ENCODE measurements at regions not wholly inside any gene's neighbourhood (a gene's known extent, or its start where the extent isn't known, plus 50 kb on each side); places are given as distances from the start of the nearest gene placed in this dataset.

DNA sequence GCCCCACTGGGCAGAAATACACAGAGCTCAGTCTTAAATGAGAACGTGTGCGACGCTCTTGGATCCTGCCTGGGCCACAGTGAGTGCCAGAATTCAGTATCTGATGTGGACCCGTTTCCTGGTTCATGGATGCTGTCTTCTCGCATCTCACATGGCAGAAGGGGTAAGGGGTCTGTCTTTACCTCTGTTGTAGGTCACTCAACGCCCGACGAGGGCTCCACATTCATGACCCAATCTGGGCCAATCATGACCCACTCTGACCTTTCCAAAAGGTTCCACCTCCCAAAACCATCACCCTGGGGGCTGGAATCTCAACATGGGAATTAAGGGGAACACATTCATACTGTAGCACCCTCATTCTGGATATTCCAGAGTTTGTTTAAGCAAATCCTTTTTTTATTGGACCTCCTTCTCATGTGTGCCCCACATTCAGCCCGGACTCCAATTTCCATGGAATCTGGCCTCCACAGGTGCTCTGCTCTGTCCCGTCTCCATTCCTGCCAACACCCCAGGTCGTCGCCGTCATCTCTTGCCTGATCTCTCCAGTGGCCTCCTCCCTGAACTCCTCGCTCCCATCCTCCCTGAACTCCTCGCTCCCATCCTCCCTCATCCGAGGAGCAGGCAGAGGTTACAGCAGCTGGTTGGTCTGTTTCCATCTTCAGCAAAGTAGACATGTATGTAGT lies 78.9 kb upstream of the OTOS start:
- DNase-seq = peak in 1 of 3 donors; percentile 34

DNA sequence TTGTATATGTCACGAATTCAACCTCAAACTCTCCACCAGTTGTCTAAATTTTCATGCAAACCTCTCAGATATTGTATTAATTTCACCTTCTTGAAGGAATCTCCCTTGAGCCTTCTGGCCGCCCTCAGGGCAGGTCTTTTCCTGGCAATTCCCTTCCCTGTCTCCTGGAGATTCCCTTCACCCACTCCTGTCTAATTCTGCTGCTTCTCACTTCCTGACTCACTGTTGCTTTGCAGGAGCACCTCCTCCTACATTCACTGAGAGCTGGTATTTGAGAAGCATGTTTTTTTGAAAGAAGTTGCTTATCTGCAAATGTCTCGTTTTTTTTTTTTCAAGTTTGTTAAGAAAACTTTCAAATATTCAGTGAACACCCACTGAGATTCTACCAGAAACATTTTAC lies 79.9 kb upstream of the OTOS start:
- no peak for DNase-seq
- TF ChIP-seq, protein P1, sequence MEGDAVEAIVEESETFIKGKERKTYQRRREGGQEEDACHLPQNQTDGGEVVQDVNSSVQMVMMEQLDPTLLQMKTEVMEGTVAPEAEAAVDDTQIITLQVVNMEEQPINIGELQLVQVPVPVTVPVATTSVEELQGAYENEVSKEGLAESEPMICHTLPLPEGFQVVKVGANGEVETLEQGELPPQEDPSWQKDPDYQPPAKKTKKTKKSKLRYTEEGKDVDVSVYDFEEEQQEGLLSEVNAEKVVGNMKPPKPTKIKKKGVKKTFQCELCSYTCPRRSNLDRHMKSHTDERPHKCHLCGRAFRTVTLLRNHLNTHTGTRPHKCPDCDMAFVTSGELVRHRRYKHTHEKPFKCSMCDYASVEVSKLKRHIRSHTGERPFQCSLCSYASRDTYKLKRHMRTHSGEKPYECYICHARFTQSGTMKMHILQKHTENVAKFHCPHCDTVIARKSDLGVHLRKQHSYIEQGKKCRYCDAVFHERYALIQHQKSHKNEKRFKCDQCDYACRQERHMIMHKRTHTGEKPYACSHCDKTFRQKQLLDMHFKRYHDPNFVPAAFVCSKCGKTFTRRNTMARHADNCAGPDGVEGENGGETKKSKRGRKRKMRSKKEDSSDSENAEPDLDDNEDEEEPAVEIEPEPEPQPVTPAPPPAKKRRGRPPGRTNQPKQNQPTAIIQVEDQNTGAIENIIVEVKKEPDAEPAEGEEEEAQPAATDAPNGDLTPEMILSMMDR (IDR thresholded peaks at IDR 0.05) = no peak
- TF ChIP-seq POLR2A (IDR thresholded peaks at IDR 0.05) = no peak
- H3K4me3 ChIP-seq = no peak overlapping the region

More for the DNA sequence above, 78.9 kb upstream of the OTOS start:
- no peak overlapping the region for H3K4me3 ChIP-seq
- no peaks in the 10 kb centered on the region for H3K27me3 ChIP-seq
- no peak overlapping the region for H3K27ac ChIP-seq
- H3K4me1 ChIP-seq = no peaks in the 10 kb centered on the region
- H3K9me3 ChIP-seq = no peaks in the 10 kb centered on the region
- TF ChIP-seq, protein P1 (IDR thresholded peaks at IDR 0.05) = no peak
- TF ChIP-seq POLR2A (IDR thresholded peaks at IDR 0.05) = no peak
- H3K36me3 ChIP-seq = no peaks in the 10 kb centered on the region

DNA sequence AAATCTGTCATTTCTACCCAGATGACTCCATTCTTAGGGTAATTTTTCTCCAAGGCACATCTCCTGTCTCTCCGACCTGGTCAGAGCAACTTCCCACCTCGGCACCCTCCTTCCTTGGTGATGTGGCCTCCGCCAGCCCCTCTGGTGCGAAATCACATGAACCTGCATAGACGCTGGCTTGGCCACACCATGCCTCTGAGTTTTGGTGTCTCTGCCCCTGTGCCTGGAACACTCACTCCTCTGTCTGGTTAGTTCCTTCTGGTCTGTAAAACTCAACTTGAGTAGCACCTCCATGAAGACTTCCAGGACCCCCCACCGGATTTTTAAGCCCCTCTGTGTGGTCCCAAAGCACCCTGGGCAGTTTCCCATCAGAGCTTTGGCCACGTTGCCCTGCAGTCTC lies 83.2 kb upstream of the OTOS start:
- Histone ChIP-seq H3K4me3 (no peak overlapping the region), H3K27ac (no peak overlapping the region), H3K27me3 (no peaks in the 10 kb centered on the region), H3K4me1 (no peaks in the 10 kb centered on the region), H3K36me3 (no peaks in the 10 kb centered on the region), H3K9me3 (no peaks in the 10 kb centered on the region)
- DNase-seq = peak in 1 of 3 donors; percentile 10
- no peak for TF ChIP-seq POLR2A (IDR thresholded peaks at IDR 0.05)
- TF ChIP-seq, protein P1 (IDR thresholded peaks at IDR 0.05) = no peak

More for the DNA sequence above, 79.9 kb upstream of the OTOS start:
- no peaks in the 10 kb centered on the region for H3K9me3 ChIP-seq
- no peak overlapping the region for H3K27ac ChIP-seq
- H3K4me1 ChIP-seq = no peaks in the 10 kb centered on the region
- no peaks in the 10 kb centered on the region for H3K27me3 ChIP-seq
- H3K36me3 ChIP-seq = no peaks in the 10 kb centered on the region

- Histone ChIP-seq H3K9me3 (peaks cover 0 to 9% (median 0%) of the 10 kb centered on the region in 4 donors), H3K4me3 (no peak overlapping the region), H3K27ac (no peak overlapping the region), H3K36me3 (no peaks in the 10 kb centered on the region), H3K27me3 (no peaks in the 10 kb centered on the region), H3K4me1 (no peaks in the 10 kb centered on the region)
- TF ChIP-seq, protein P1 (IDR thresholded peaks at IDR 0.05) = no peak
- no peak for TF ChIP-seq POLR2A (IDR thresholded peaks at IDR 0.05)
- no peak for DNase-seq
These were observed 84.2 kb upstream of the OTOS start for GRCh38 chr2:240224676-240225075.

GRCh38 chr2:240225131-240225530 lies 84.7 kb upstream of the OTOS start:
- peak in 1 of 3 donors; percentile 10 for DNase-seq
- no peak overlapping the region for H3K27ac ChIP-seq

More at GRCh38 chr2:240225131-240225530, 84.7 kb upstream of the OTOS start:
- Histone ChIP-seq H3K4me3 (no peak overlapping the region), H3K4me1 (no peaks in the 10 kb centered on the region), H3K36me3 (no peaks in the 10 kb centered on the region), H3K9me3 (peaks cover 0 to 10% (median 0%) of the 10 kb centered on the region in 4 donors), H3K27me3 (no peaks in the 10 kb centered on the region)
- TF ChIP-seq POLR2A (IDR thresholded peaks at IDR 0.05) = no peak
- TF ChIP-seq, protein P1 (IDR thresholded peaks at IDR 0.05) = no peak
